ENCODE measurements at regions not wholly inside any gene's neighbourhood (a gene's known extent, or its start where the extent isn't known, plus 50 kb on each side); places are given as distances from the start of the nearest gene placed in this dataset.

DNA sequence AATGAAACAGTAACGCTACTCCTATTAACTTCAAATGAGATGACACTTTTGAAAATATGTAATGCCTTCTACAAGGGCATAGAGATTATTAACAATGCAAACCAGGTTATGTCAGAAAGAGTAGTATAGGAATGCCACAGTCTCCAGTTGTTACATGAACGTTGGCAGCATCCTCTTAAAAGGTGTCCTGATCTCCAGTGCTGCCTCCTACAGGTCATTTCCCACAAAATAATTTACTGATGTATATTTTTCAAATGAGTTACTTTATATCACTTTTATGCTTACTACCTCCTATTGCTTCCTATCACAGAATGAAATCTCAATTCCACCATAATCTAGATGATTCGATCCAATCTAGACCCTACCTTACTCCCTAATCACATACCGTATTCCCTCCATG lies 195.2 kb upstream of the EPHA5 start:
- no peaks in the 10 kb centered on the region for H3K79me2 ChIP-seq (ENCODE audit: control insufficient read depth, insufficient read depth, low read length)
- H3K27me3 ChIP-seq (ENCODE audit: control insufficient read depth in 2 of 2, insufficient read depth in 2 of 2, low read length in 2 of 2): no peaks in the 10 kb centered on the region
- dilution Hi-C loops (cut with MboI; ENCODE audit: extremely low pct_ligation_motif_present, low sequenced_read_pairs) (no loop called here), intact Hi-C loops (cut with micrococcal nuclease) (loop anchor here (2.0 to 10.0 kb wide), 4 partner anchors 448 to 1085 kb away; no protein-coding TSS in a partner anchor)
- no TSS peak for BruUV-seq (replicated peaks)
- no peaks in the 10 kb centered on the region for H3K36me3 ChIP-seq (ENCODE audit: control insufficient read depth in 2 of 2, extremely low read depth in 1 of 2, insufficient read depth in 2 of 2, low read length in 2 of 2)
- TF ChIP-seq, protein P1, sequence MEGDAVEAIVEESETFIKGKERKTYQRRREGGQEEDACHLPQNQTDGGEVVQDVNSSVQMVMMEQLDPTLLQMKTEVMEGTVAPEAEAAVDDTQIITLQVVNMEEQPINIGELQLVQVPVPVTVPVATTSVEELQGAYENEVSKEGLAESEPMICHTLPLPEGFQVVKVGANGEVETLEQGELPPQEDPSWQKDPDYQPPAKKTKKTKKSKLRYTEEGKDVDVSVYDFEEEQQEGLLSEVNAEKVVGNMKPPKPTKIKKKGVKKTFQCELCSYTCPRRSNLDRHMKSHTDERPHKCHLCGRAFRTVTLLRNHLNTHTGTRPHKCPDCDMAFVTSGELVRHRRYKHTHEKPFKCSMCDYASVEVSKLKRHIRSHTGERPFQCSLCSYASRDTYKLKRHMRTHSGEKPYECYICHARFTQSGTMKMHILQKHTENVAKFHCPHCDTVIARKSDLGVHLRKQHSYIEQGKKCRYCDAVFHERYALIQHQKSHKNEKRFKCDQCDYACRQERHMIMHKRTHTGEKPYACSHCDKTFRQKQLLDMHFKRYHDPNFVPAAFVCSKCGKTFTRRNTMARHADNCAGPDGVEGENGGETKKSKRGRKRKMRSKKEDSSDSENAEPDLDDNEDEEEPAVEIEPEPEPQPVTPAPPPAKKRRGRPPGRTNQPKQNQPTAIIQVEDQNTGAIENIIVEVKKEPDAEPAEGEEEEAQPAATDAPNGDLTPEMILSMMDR (IDR thresholded peaks at IDR 0.05; ENCODE audit: extremely low read depth in 1 of 2, insufficient read depth in 1 of 2, low read depth in 1 of 2, low read length in 2 of 2): peak; percentile 36 to 43
- TF ChIP-seq GATA2 (IDR thresholded peaks at IDR 0.05; ENCODE audit: insufficient read depth, insufficient read length, low read depth, low read length): no peak
- H3K4me3 ChIP-seq (replicated peaks in 1 of 3; ENCODE audit: insufficient read depth in 1 of 3, low read depth in 1 of 3, low read length in 3 of 3): no peak overlapping the region
- H4K20me1 ChIP-seq (replicated peaks; ENCODE audit: control insufficient read depth, extremely low read depth, insufficient read depth, low read length): no peaks in the 10 kb centered on the region
- H2AFZ ChIP-seq (ENCODE audit: low read depth, low read length): no peak overlapping the region
- ChIA-PET CTCF (interaction anchor here (1.1 to 2.5 kb wide), 7 partner anchors 10 to 857 kb away, joined by 3 to 10 read pairs (median 7); no protein-coding TSS in a partner anchor), POLR2A (no interaction called here)
- no peaks in the 10 kb centered on the region for H3K9me1 ChIP-seq (replicated peaks; ENCODE audit: control insufficient read depth, extremely low read depth, insufficient read depth, low read length)
- H3K9me3 ChIP-seq (replicated peaks; ENCODE audit: control insufficient read depth, insufficient read depth, low read length): no peaks in the 10 kb centered on the region
- DNase-seq (ENCODE audit: low read depth, low spot score): peak; percentile 55
- H3K27ac ChIP-seq (ENCODE audit: insufficient read depth, low read depth, low read length): no peak overlapping the region
- no peaks in the 10 kb centered on the region for H3K4me1 ChIP-seq (ENCODE audit: control insufficient read depth, extremely low read depth, insufficient read depth, low read length)
- no peak for FAIRE-seq
- H3K9ac ChIP-seq (replicated peaks; ENCODE audit: extremely low read depth, insufficient read depth, low read length): no peak overlapping the region
- H3K4me2 ChIP-seq (ENCODE audit: insufficient read depth, low read length): no peak overlapping the region

DNA sequence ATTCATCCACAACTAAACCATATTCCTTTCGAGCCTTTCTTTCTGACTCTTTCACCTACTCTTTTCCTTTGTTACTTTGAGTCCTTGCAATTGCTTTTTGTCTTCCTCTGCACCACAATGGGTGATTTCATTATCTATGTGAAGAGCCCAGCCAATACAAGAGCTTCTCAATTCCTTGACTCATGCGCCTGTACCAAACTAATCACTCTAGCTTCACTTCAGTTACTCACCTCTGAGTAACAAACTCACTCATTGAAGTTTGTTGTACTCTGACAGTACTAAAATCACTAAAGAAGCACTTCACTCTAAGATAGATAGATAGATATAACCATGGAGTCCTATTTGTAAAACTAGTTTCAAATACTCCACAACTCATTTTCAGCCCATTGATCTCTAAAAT lies 191.7 kb upstream of the EPHA5 start:
- no peak overlapping the region for H3K4me3 ChIP-seq (replicated peaks in 1 of 3; ENCODE audit: insufficient read depth in 1 of 3, low read depth in 1 of 3, low read length in 3 of 3)
- H4K20me1 ChIP-seq (replicated peaks; ENCODE audit: control insufficient read depth, extremely low read depth, insufficient read depth, low read length): no peaks in the 10 kb centered on the region
- TF ChIP-seq POLR2AphosphoS5 (IDR thresholded peaks at IDR 0.05; ENCODE audit: insufficient read depth, low read depth, low read length): no peak
- no peak for TF ChIP-seq POLR2A (IDR thresholded peaks at IDR 0.05; ENCODE audit: low read depth, low read length)
- no peak for TF ChIP-seq MYC (IDR thresholded peaks at IDR 0.05; ENCODE audit: low read depth, low read length)
- no peak for TF ChIP-seq JUN (IDR thresholded peaks at IDR 0.05; ENCODE audit: borderline replicate concordance, insufficient read depth, insufficient read length, low read depth)
- TF ChIP-seq EZH2 (IDR thresholded peaks at IDR 0.05; ENCODE audit: borderline replicate concordance, low read depth, low read length, severe bottlenecking): no peak
- no peak for TF ChIP-seq FOS (IDR thresholded peaks at IDR 0.05; ENCODE audit: borderline replicate concordance, insufficient read depth, low read length)
- TF ChIP-seq, protein P2, sequence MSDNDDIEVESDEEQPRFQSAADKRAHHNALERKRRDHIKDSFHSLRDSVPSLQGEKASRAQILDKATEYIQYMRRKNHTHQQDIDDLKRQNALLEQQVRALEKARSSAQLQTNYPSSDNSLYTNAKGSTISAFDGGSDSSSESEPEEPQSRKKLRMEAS (IDR thresholded peaks at IDR 0.05; ENCODE audit: insufficient read depth, insufficient read length): no peak
- TF ChIP-seq, protein P1 (IDR thresholded peaks at IDR 0.05; ENCODE audit: extremely low read depth in 1 of 2, insufficient read depth in 1 of 2, low read depth in 1 of 2, low read length in 2 of 2): no peak
- TF ChIP-seq GATA2 (IDR thresholded peaks at IDR 0.05; ENCODE audit: insufficient read depth, insufficient read length, low read depth, low read length): no peak
- H3K79me2 ChIP-seq (ENCODE audit: control insufficient read depth, insufficient read depth, low read length): no peaks in the 10 kb centered on the region
- CTCF ChIA-PET: no interaction called here
- H3K9me1 ChIP-seq (replicated peaks; ENCODE audit: control insufficient read depth, extremely low read depth, insufficient read depth, low read length): no peaks in the 10 kb centered on the region
- intact Hi-C loops (cut with micrococcal nuclease) (loop anchor here (10.0 kb wide), 1 partner anchor 777 kb away; no protein-coding TSS in a partner anchor), dilution Hi-C loops (cut with MboI; ENCODE audit: extremely low pct_ligation_motif_present, low sequenced_read_pairs) (no loop called here)
- no peaks in the 10 kb centered on the region for H3K9me3 ChIP-seq (replicated peaks; ENCODE audit: control insufficient read depth, insufficient read depth, low read length)
- DNase-seq (ENCODE audit: low read depth, low spot score) (no peak), FAIRE-seq (no peak)
- no peak overlapping the region for H3K4me2 ChIP-seq (ENCODE audit: insufficient read depth, low read length)
- BruUV-seq (replicated peaks): no TSS peak
- POLR2A ChIA-PET: no interaction called here
- no peak overlapping the region for H3K27ac ChIP-seq (ENCODE audit: insufficient read depth, low read depth, low read length)
- no peak overlapping the region for H2AFZ ChIP-seq (ENCODE audit: low read depth, low read length)
- H3K9ac ChIP-seq (replicated peaks; ENCODE audit: extremely low read depth, insufficient read depth, low read length): no peak overlapping the region
- H3K4me1 ChIP-seq (ENCODE audit: control insufficient read depth, extremely low read depth, insufficient read depth, low read length): no peaks in the 10 kb centered on the region
- H3K27me3 ChIP-seq (ENCODE audit: control insufficient read depth in 2 of 2, insufficient read depth in 2 of 2, low read length in 2 of 2): no peaks in the 10 kb centered on the region
- H3K36me3 ChIP-seq (ENCODE audit: control insufficient read depth in 2 of 2, extremely low read depth in 1 of 2, insufficient read depth in 2 of 2, low read length in 2 of 2): no peaks in the 10 kb centered on the region

All from endothelial cell of umbilical vein (primary cell).